ENCODE measurements at regions not wholly inside any gene's neighbourhood (a gene's known extent, or its start where the extent isn't known, plus 50 kb on each side); places are given as distances from the start of the nearest gene placed in this dataset.
A peak's percentile ranks its signal among the peaks of the same experiment; 100 is the strongest.

GRCh38 chr1:239739375-239739774 is 352.3 kb upstream of the FMN2 start:
- TF ChIP-seq CTCF (IDR thresholded peaks at IDR 0.05) = no peak
- intact Hi-C loops (cut with DNase I, micrococcal nuclease) = no loop called here
- H3K27me3 ChIP-seq (ENCODE audit: control insufficient read depth in 1 of 2, insufficient read depth in 2 of 2, low read length in 2 of 2) = no peaks in the 10 kb centered on the region
- Mint-ChIP-seq H3K9me3 (peaks cover 3% of the 10 kb centered on the region), H3K4me1 (ENCODE audit: low read depth) (peaks cover 63% of the 10 kb centered on the region), H3K36me3 (ENCODE audit: low read depth) (no peaks in the 10 kb centered on the region), H3K4me3 (no peak overlapping the region), H3K27me3 (no peaks in the 10 kb centered on the region), H3K27ac (no peak overlapping the region)
- ChIA-PET CTCF (no interaction called here), POLR2A (interaction anchor here (2.4 kb wide), 1 partner anchor 21 kb away, joined by 14 read pairs; no protein-coding TSS in a partner anchor)
- DNase-seq (no peak), ATAC-seq (ENCODE audit: poor library complexity) (no peak)
- no peak overlapping the region for H3K27ac ChIP-seq (ENCODE audit: low read depth in 1 of 2, low read length in 2 of 2)
- H3K4me1 ChIP-seq (ENCODE audit: insufficient read depth, low read length) = peaks cover 7% of the 10 kb centered on the region
- H3K4me3 ChIP-seq (ENCODE audit: low read length) = no peak overlapping the region
- H3K9me3 ChIP-seq (ENCODE audit: control insufficient read depth in 1 of 2, insufficient read depth in 1 of 2, low read length in 2 of 2) = no peaks in the 10 kb centered on the region
- no peaks in the 10 kb centered on the region for H3K36me3 ChIP-seq (ENCODE audit: insufficient read depth, low read length)

- no peak for TF ChIP-seq CTCF (IDR thresholded peaks at IDR 0.05)
- ATAC-seq (ENCODE audit: poor library complexity) (no peak), DNase-seq (no peak)
- H3K27me3 ChIP-seq (ENCODE audit: control insufficient read depth in 1 of 2, insufficient read depth in 2 of 2, low read length in 2 of 2) = no peaks in the 10 kb centered on the region
- H3K4me1 Mint-ChIP-seq (ENCODE audit: low read depth) = peaks cover 58% of the 10 kb centered on the region
- H3K36me3 ChIP-seq (ENCODE audit: insufficient read depth, low read length) = no peaks in the 10 kb centered on the region
- no peak overlapping the region for H3K4me3 ChIP-seq (ENCODE audit: low read length)
- CTCF ChIA-PET = no interaction called here
- POLR2A ChIA-PET = interaction anchor here (1.5 to 2.4 kb wide), 2 partner anchors 18 to 21 kb away, joined by 4 to 14 read pairs; no protein-coding TSS in a partner anchor
- H3K27ac Mint-ChIP-seq = no peak overlapping the region
- H3K4me3 Mint-ChIP-seq = no peak overlapping the region
- H3K27ac ChIP-seq (ENCODE audit: low read depth in 1 of 2, low read length in 2 of 2) = no peak overlapping the region
- no peaks in the 10 kb centered on the region for H3K27me3 Mint-ChIP-seq
- H3K4me1 ChIP-seq (ENCODE audit: insufficient read depth, low read length) = peaks cover 7% of the 10 kb centered on the region
- no peaks in the 10 kb centered on the region for H3K9me3 ChIP-seq (ENCODE audit: control insufficient read depth in 1 of 2, insufficient read depth in 1 of 2, low read length in 2 of 2)
- H3K9me3 Mint-ChIP-seq = peaks cover 3% of the 10 kb centered on the region
- intact Hi-C loops (cut with DNase I, micrococcal nuclease) = no loop called here
- no peaks in the 10 kb centered on the region for H3K36me3 Mint-ChIP-seq (ENCODE audit: low read depth)
Measured at GRCh38 chr1:239739919-239740318, 351.8 kb upstream of the FMN2 start.

GRCh38 chr1:239742416-239743109 is 349.1 kb upstream of the FMN2 start:
- no peak overlapping the region for H3K27ac ChIP-seq (ENCODE audit: low read depth in 1 of 2, low read length in 2 of 2)
- Mint-ChIP-seq H3K4me1 (ENCODE audit: low read depth) (peaks cover 44% of the 10 kb centered on the region), H3K4me3 (peak overlapping the region; percentile 35), H3K9me3 (peaks cover 3% of the 10 kb centered on the region), H3K27me3 (no peaks in the 10 kb centered on the region), H3K27ac (no peak overlapping the region), H3K36me3 (ENCODE audit: low read depth) (no peaks in the 10 kb centered on the region)
- H3K4me1 ChIP-seq (ENCODE audit: insufficient read depth, low read length) = peaks cover 7% of the 10 kb centered on the region
- no peaks in the 10 kb centered on the region for H3K36me3 ChIP-seq (ENCODE audit: insufficient read depth, low read length)
- no peak for DNase-seq
- no peak overlapping the region for H3K4me3 ChIP-seq (ENCODE audit: low read length)
- POLR2A ChIA-PET = interaction anchor here (2.9 kb wide), 1 partner anchor 24 kb away, joined by 25 read pairs; no protein-coding TSS in a partner anchor
- TF ChIP-seq CTCF (IDR thresholded peaks at IDR 0.05) = no peak
- CTCF ChIA-PET = no interaction called here
- intact Hi-C loops (cut with DNase I, micrococcal nuclease) = no loop called here
- ATAC-seq (ENCODE audit: poor library complexity) = no peak
- no peaks in the 10 kb centered on the region for H3K27me3 ChIP-seq (ENCODE audit: control insufficient read depth in 1 of 2, insufficient read depth in 2 of 2, low read length in 2 of 2)
- no peaks in the 10 kb centered on the region for H3K9me3 ChIP-seq (ENCODE audit: control insufficient read depth in 1 of 2, insufficient read depth in 1 of 2, low read length in 2 of 2)

Measured in CD4-positive, alpha-beta T cell (primary cell).